HG03064 (cell line): ENCODE measurements at regions not wholly inside any gene's neighbourhood (a gene's known extent, or its start where the extent isn't known, plus 50 kb on each side); places are given as distances from the start of the nearest gene placed in this dataset.
"Not testable (repeated sequence)": the region's sequence is repeated elsewhere in the genome, so short reads cannot be mapped to it uniquely, and the experiment has no call there.

Experiments used
- ATAC-seq: cut with Tn5 transposase; IDR thresholded peaks from one replicate; pipeline ENCODE4 v1.9.1; 2021; ENCODE audit warnings: low read depth; ENCODE audit not compliant: unreplicated experiment

GRCh38 chr11:57913715-57914704, 109.7 kb upstream of the OR9Q1 start:
- ATAC-seq = no peak

DNA sequence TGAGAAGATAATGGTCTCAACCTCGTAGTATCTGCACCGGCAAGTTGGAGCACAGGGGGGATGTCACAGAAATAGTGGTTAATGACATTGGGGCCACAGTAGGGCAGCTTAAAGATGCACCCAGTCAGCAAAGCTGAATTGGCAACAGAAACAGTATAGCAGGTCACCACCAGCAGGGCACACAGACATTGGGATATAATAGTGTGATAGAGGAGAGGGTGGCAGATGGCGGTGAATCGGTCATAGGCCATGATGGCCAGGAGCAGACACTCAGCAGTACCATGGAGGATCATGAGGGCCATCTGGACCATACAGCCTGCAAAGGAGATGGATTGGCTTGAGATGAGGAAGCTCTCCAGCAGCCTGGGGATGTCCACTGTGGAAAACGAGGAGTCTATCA, 106.0 kb upstream of the OR9Q1 start:
- no peak for ATAC-seq

DNA sequence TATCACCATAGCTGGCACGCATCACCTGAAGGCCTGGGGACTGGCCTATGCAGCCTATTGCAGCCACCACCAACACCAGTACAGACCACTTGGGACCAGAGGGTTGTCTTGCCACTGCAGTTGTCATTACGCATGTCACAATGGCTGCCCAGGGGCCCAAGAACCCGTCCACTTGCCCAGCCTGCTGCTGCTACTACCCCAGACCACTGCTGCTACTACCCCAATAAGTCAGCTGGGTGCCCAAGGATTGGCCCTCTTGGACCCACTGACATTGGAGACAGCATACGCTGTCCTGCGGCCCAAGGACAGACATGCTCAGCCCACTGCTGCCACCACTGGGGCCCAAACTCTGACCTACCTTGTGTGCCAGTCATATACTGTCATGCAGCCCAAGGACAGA, 102.7 kb upstream of the OR9Q1 start:
- ATAC-seq = no peak

- no peak for ATAC-seq
Measured at GRCh38 chr11:57932105-57932504, 91.6 kb upstream of the OR9Q1 start.

- ATAC-seq = no peak
Measured at GRCh38 chr11:57935402-57936049, 88.2 kb upstream of the OR9Q1 start.

DNA sequence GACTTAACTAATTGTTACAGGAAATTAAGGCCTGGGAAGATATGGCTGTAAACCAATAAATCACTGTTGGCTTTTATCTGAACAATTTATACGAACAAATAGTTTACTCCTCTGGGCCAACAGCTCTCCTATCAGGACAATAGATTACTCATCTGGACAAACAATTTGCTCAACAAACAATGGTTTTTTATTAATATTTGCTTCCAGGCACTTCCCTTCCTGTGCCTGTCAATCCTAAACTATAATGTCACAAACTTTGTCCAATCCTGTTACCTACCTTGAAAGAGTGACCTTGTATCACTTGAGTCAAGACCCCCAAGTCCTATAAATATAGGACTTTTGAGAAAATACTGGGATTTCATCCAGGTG, 87.6 kb upstream of the OR9Q1 start:
- no peak for ATAC-seq

DNA sequence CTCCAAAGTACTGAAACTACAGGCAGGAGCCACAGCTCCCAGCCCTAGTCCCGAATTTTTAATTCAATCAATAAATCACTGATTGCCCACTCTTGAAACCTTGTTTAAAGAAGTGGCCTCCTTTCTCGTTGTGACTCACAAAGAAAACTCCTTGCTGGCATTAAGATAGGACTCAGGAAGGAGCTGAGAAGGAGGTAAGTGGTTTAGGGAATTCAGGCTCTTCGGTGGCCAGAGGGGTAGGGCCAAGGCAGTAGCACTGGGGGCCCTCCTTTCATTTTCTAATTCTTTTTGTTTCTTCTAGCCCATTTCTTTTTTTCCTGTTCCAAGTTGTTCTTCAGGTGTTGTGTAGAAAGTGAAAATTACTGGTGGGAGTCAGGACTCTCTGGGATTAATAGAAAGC, 86.2 kb upstream of the OR9Q1 start:
- ATAC-seq = no peak

GRCh38 chr11:57938351-57938750, 85.3 kb upstream of the OR9Q1 start:
- ATAC-seq = no peak

GRCh38 chr11:57940044-57940756, 83.5 kb upstream of the OR9Q1 start:
- ATAC-seq = no peak

- no peak for ATAC-seq
Measured at GRCh38 chr11:57941875-57942274, 81.8 kb upstream of the OR9Q1 start.

- ATAC-seq = no peak
Measured at GRCh38 chr11:57942808-57943207, 80.9 kb upstream of the OR9Q1 start.

GRCh38 chr11:57943766-57944165, 79.9 kb upstream of the OR9Q1 start:
- not testable (repeated sequence) for ATAC-seq

DNA sequence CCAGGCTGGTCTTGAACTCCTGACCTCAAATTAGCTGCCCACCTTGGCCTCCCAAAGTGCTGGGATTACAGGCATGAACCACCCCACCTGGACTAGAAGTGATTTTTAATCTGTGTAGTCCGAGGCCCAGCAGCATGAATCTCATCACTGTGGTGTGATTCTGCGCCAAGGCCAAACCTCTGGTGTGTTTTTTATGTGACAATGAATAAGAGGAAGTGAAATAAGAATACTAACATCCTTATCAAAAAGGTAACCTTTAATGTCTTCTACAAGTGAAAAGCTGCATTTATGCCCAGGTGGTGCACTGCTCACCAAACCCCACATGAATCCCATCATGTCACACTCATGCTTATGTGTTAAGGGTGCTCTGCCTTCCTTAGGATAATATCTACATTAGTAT, 77.1 kb upstream of the OR9Q1 start:
- ATAC-seq = no peak

DNA sequence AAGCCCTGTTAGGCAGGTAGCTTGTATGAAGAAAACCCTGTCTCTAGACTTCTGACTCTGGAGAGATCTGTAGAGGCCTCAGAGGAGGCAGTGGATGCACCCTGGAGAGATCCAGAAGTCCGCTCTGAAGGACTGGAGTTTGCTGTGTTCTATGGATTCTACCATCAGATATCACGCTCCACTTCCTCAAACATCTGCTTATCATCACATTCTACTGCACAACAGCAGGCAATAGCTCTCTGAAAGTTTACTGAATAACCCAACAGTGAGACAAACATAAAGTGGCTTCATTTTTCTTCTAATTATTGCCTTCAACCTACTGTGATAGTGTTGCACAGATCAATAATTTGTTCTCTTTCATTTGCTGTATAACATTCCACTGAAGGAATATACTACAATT, 59.0 kb upstream of the OR9Q1 start:
- no peak for ATAC-seq

- ATAC-seq = no peak
Measured at GRCh38 chr11:57971272-57972012, 52.2 kb upstream of the OR9Q1 start.

DNA sequence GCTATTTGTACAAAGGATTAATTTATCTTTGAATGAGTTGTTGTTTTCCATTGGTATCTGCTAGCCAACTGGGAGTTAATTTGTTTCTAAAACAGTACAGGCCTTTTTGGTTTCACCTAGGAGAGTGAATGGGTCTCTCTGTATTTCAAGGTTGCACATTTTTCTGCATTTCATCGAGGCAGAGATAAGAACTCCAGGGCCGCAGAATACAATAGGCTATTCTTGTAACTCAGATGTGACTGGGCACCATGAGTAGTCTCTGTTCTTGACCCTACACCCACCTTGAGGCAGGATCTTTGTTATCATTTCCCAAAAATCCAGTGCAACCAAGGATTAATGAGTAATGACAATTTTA, 51.7 kb upstream of the OR9Q1 start:
- ATAC-seq = no peak
